GM23248 (cell line): ENCODE measurements at regions not wholly inside any gene's neighbourhood (a gene's known extent, or its start where the extent isn't known, plus 50 kb on each side); places are given as distances from the start of the nearest gene placed in this dataset.

ENCODE experiments used
- DNase-seq: peaks from one replicate; pipeline ENCODE4 v3.0.0-alpha.2; 2015
- H2AFZ ChIP-seq: fragments of 200-600 bp; sonication (generic); 2 replicates; pipeline ENCODE4 v1.6.1; 2016; ENCODE audit warnings: antibody characterized with exemption
- H3F3A ChIP-seq: fragments of 200-600 bp; sonication (generic); 2 replicates; pipeline ENCODE4 v1.6.1; 2016; ENCODE audit warnings: mild to moderate bottlenecking, antibody characterized with exemption, mixed run types; ENCODE audit not compliant: insufficient read depth
- H3K27ac ChIP-seq: fragments of 200-600 bp; sonication (generic); 2 replicates; pipeline ENCODE4 v1.5.1; 2016; ENCODE audit warnings: mild to moderate bottlenecking
- H3K27me3 ChIP-seq: fragments of 200-600 bp; sonication (generic); replicated peaks from 2 replicates; pipeline ENCODE4 v1.6.1; 2016; ENCODE audit warnings: mild to moderate bottlenecking; ENCODE audit not compliant: insufficient read depth
- H3K36me3 ChIP-seq: fragments of 200-600 bp; sonication (generic); 2 replicates; pipeline ENCODE4 v1.6.1; 2016; ENCODE audit warnings: low read depth, mild to moderate bottlenecking
- H3K4me1 ChIP-seq: fragments of 200-600 bp; sonication (generic); 2 replicates; pipeline ENCODE4 v1.6.1; 2016; ENCODE audit warnings: mild to moderate bottlenecking; ENCODE audit not compliant: insufficient read depth
- H3K4me2 ChIP-seq: fragments of 200-600 bp; sonication (generic); one replicate; pipeline ENCODE4 v1.6.1; 2016; ENCODE audit warnings: mild to moderate bottlenecking; ENCODE audit not compliant: unreplicated experiment
- H3K4me3 ChIP-seq: fragments of 200-600 bp; sonication (generic); 2 replicates; pipeline ENCODE4 v1.5.1; 2016; ENCODE audit warnings: mild to moderate bottlenecking
- H3K79me2 ChIP-seq: fragments of 200-600 bp; sonication (generic); 2 replicates; pipeline ENCODE4 v1.6.1; 2016; ENCODE audit warnings: mild to moderate bottlenecking; ENCODE audit not compliant: insufficient read depth
- H3K9ac ChIP-seq: fragments of 200-600 bp; sonication (generic); 2 replicates; pipeline ENCODE4 v1.6.1; 2016; ENCODE audit warnings: mild to moderate bottlenecking
- H3K9me2 ChIP-seq: fragments of 200-600 bp; sonication (generic); 2 replicates; pipeline ENCODE4 v1.6.1; 2016; ENCODE audit warnings: mixed run types, mild to moderate bottlenecking, moderate library complexity; ENCODE audit not compliant: insufficient read depth
- H3K9me3 ChIP-seq: fragments of 200-600 bp; sonication (generic); one replicate; pipeline ENCODE4 v1.6.1; 2017; ENCODE audit warnings: low read depth
- H4K20me1 ChIP-seq: fragments of 200-600 bp; sonication (generic); 2 replicates; pipeline ENCODE4 v1.6.0; 2016; ENCODE audit not compliant: insufficient read depth
- EZH2 ChIP-seq: fragments of 200-600 bp; sonication (generic); IDR thresholded peaks from 2 replicates; pipeline ENCODE4 v1.6.1; 2018; ENCODE audit warnings: antibody characterized with exemption, mild to moderate bottlenecking; ENCODE audit not compliant: insufficient read depth, poor library complexity, severe bottlenecking
- EZH2phosphoT487 ChIP-seq: fragments of 200-600 bp; sonication (generic); IDR thresholded peaks from 2 replicates; pipeline ENCODE4 v1.6.1; 2018; ENCODE audit warnings: antibody characterized with exemption, moderate library complexity, mild to moderate bottlenecking, low read depth; ENCODE audit not compliant: insufficient read depth
- WGBS, 2 experiments: methylation state at CpG; one replicate each; pipeline ENCODE4 v1.1.6; 2015 to 2017; ENCODE audit warnings: low lambda C conversion rate in 2 of 2, low coverage in 1 of 2; ENCODE audit errors: missing lambda C conversion rate in 2 of 2; 5-methylcytosine and 5-hydroxymethylcytosine counted together
- in situ Hi-C: fragments of 300-500 bp; cut with MboI; formaldehyde crosslinking; loops from 2 replicates; pipeline ENCODE4 v1.15.0; 2020

DNA sequence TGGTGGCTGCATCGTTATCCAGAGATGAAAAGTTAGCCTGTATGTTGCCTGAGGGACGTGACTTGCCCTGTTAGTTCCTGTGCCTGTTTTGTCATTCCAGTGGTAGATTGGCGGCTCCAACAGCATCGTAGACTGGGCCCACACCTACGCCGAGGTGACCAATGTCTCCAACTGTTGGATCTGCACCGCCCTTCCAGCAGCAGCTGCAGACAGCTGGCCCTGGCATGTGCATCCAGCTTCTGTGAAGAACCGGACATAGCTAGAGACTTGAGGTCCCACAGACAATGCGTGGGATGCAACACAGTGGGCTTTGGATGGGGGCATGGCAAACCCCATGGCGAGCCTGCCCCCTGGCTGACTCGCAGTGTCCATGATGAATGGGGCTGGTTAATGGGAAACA lies 93.0 kb upstream of the TMPO start:
- H3K4me1 ChIP-seq: peaks cover 31% of the 10 kb centered on the region
- no peak overlapping the region for H3K27ac ChIP-seq
- H3K4me3 ChIP-seq: no peak overlapping the region
- H3K9ac ChIP-seq: no peak overlapping the region
- H3K9me2 ChIP-seq: no peaks in the 10 kb centered on the region
- no peak overlapping the region for H2AFZ ChIP-seq
- no peaks in the 10 kb centered on the region for H3K27me3 ChIP-seq
- DNase-seq: no peak
- H3K36me3 ChIP-seq: no peaks in the 10 kb centered on the region
- no peaks in the 10 kb centered on the region for H3K79me2 ChIP-seq
- TF ChIP-seq EZH2 (no peak), EZH2phosphoT487 (no peak)
- WGBS, 2 experiments: 84 to 87% methylated on average over 11 of the region's 11 CpGs
- H3K4me2 ChIP-seq: no peak overlapping the region
- peaks cover 23% of the 10 kb centered on the region for H3F3A ChIP-seq
- in situ Hi-C loops: loop anchor here (10.0 kb wide), 2 partner anchors 102 to 222 kb away; partner anchors contain the start of genes APAF1 and IKBIP
- no peaks in the 10 kb centered on the region for H3K9me3 ChIP-seq
- no peaks in the 10 kb centered on the region for H4K20me1 ChIP-seq

DNA sequence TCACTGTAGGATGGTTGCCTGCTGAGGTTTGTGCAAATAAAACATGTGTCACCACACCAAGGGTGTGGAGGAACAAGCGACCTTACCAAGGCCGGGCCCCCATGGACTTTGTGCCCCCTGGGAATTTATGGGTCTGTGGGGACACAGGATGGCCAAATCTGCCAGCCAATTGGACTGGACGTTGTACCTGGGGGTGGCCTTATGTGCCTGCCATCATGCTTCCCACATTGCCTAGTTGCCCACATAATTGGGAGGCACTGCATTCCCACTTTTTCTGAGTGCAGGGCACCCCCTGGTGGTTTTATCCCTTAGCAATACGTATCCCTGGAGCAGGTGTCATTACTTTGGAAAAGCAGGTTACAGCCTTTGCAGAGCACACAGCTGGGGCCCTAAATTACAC lies 92.6 kb upstream of the TMPO start:
- H3K9me3 ChIP-seq: no peaks in the 10 kb centered on the region
- in situ Hi-C loops: loop anchor here (10.0 kb wide), 2 partner anchors 102 to 222 kb away; partner anchors contain the start of genes APAF1 and IKBIP
- H3K9ac ChIP-seq: no peak overlapping the region
- no peak overlapping the region for H3K27ac ChIP-seq
- H3K4me1 ChIP-seq: peaks cover 26% of the 10 kb centered on the region
- H3K9me2 ChIP-seq: no peaks in the 10 kb centered on the region
- DNase-seq: peak; percentile 29
- H3K4me3 ChIP-seq: no peak overlapping the region
- no peak for TF ChIP-seq EZH2
- TF ChIP-seq EZH2phosphoT487: no peak
- WGBS, 2 experiments: 77 to 88% methylated on average over 4 of the region's 4 CpGs
- no peak overlapping the region for H3K4me2 ChIP-seq
- peaks cover 18% of the 10 kb centered on the region for H3F3A ChIP-seq
- H3K36me3 ChIP-seq: no peaks in the 10 kb centered on the region
- no peak overlapping the region for H2AFZ ChIP-seq
- no peaks in the 10 kb centered on the region for H3K79me2 ChIP-seq
- no peaks in the 10 kb centered on the region for H3K27me3 ChIP-seq
- no peaks in the 10 kb centered on the region for H4K20me1 ChIP-seq

DNA sequence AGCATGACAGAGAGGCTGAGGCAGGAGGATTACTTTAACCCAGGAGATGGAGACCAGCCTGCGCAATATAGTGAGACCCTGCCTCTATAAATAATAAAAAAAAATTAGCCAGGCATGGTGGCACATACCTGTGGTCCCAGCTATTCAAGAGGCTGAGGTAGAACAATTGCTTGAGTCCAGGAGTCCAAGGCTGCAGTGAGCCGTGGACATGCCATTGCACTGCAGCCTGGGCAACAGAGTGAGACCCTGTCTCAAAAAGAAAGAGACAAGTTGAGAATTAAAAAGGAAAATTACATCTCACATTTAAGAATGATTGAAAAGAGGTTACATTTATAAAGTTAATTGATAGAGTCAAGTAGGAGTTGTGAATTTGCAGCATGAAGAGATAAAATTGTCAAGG lies 91.4 kb upstream of the TMPO start:
- no peak overlapping the region for H3K27ac ChIP-seq
- in situ Hi-C loops: loop anchor here (10.0 kb wide), 2 partner anchors 101 to 221 kb away; partner anchors contain the start of genes APAF1 and IKBIP
- whole genome bisulfite sequencing, 2 experiments: 15 to 25% methylated on average over 2 of the region's 2 CpGs
- H3K36me3 ChIP-seq: no peaks in the 10 kb centered on the region
- DNase-seq: no peak
- no peak for TF ChIP-seq EZH2phosphoT487
- no peak for TF ChIP-seq EZH2
- peaks cover 9% of the 10 kb centered on the region for H3F3A ChIP-seq
- no peaks in the 10 kb centered on the region for H3K27me3 ChIP-seq
- no peaks in the 10 kb centered on the region for H4K20me1 ChIP-seq
- no peaks in the 10 kb centered on the region for H3K9me2 ChIP-seq
- H2AFZ ChIP-seq: no peak overlapping the region
- no peak overlapping the region for H3K4me2 ChIP-seq
- H3K9ac ChIP-seq: no peak overlapping the region
- H3K4me3 ChIP-seq: no peak overlapping the region
- H3K4me1 ChIP-seq: peaks cover 17% of the 10 kb centered on the region
- no peaks in the 10 kb centered on the region for H3K79me2 ChIP-seq
- no peaks in the 10 kb centered on the region for H3K9me3 ChIP-seq

DNA sequence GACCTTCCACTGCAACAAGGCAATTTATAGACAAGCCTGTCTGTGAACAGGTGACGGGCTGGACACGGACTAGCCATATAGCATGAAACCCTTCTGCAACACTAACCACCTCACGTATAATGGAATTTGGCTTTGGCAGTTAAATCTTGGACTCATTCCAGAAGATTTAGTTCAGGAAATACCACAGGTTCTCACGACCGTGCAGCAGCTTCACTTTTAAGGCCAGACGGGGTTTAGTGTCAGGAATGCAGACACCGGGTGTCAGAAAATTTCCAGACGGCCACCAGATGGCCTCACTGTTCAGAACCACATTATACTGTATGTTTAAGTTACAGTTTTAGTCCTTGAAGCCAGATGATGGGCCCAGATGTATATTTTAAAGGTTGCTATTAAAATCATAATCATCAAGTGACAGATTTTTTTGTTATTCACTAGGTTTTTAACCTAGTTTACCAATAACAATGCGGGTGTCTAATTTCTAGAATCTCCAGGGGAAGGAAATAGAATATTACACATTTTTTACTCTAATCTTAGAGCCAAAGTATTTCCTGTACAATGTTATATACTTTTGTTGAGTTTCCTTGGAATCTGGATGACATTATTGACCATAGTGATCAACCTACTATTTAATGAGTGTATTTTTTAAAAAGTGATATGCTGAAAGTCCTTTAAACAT lies 90.5 kb upstream of the TMPO start:
- H3K4me1 ChIP-seq: peaks cover 8% of the 10 kb centered on the region
- no peak overlapping the region for H3K4me3 ChIP-seq
- H3K9me2 ChIP-seq: no peaks in the 10 kb centered on the region
- WGBS, 2 experiments: 23% methylated on average over 9 of the region's 9 CpGs
- no peaks in the 10 kb centered on the region for H3K79me2 ChIP-seq
- H3F3A ChIP-seq: no peaks in the 10 kb centered on the region; the same call in 1 of the 2 replicates
- no peak overlapping the region for H3K9ac ChIP-seq
- H2AFZ ChIP-seq: no peak overlapping the region; the same call in 1 of the 2 replicates
- H3K36me3 ChIP-seq: no peaks in the 10 kb centered on the region
- H3K27ac ChIP-seq: no peak overlapping the region
- no peaks in the 10 kb centered on the region for H3K9me3 ChIP-seq
- in situ Hi-C loops: loop anchor here (10.0 kb wide), 2 partner anchors 100 to 220 kb away; partner anchors contain the start of genes APAF1 and IKBIP
- no peak for TF ChIP-seq EZH2phosphoT487
- no peak for TF ChIP-seq EZH2
- no peaks in the 10 kb centered on the region for H4K20me1 ChIP-seq
- H3K4me2 ChIP-seq: no peak overlapping the region
- DNase-seq: peak; percentile 77
- H3K27me3 ChIP-seq: no peaks in the 10 kb centered on the region
